Peyer's patch (tissue), 4 donors: ENCODE measurements at regions not wholly inside any gene's neighbourhood (a gene's known extent, or its start where the extent isn't known, plus 50 kb on each side); places are given as distances from the start of the nearest gene placed in this dataset.
A peak's percentile ranks its signal among the peaks of the same experiment; 100 is the strongest.

Experiments used
- DNase-seq, 3 donors: peaks; one replicate each; pipeline ENCODE4 v3.0.0-alpha.2; 2017 to 2019
- H3K27ac ChIP-seq, 4 donors: fragments of 200-600 bp; sonication (generic); one replicate each; pipeline ENCODE4 v1.5.1; 2016 to 2019
- H3K27me3 ChIP-seq, 2 donors: fragments of 200-600 bp; sonication (generic); one replicate each; pipeline ENCODE4 v1.5.1; 2019
- H3K36me3 ChIP-seq, 3 donors: fragments of 200-600 bp; sonication (generic); one replicate each; pipeline ENCODE4 v1.5.1; 2016 to 2019
- H3K4me1 ChIP-seq, 4 donors: fragments of 200-600 bp; sonication (generic); one replicate each; pipeline ENCODE4 v1.5.1; 2016 to 2019
- H3K4me3 ChIP-seq, 4 donors: fragments of 200-600 bp; sonication (generic); 1 replicate in 3 of 4; 2 replicates in 1 of 4; pipeline ENCODE4 v1.5.1; 2016 to 2019; ENCODE audit warnings: mild to moderate bottlenecking in 1 of 4
- H3K9me3 ChIP-seq, 4 donors: fragments of 200-600 bp; sonication (generic); one replicate each; pipeline ENCODE4 v1.5.1; 2016 to 2019; ENCODE audit warnings: mild to moderate bottlenecking in 1 of 4
- POLR2A ChIP-seq, 2 donors: fragments of 450-650 bp; IDR thresholded peaks; one replicate each; pipeline ENCODE4 v1.5.1; 2017; ENCODE audit warnings: antibody characterized with exemption in 2 of 2, mild to moderate bottlenecking in 2 of 2, moderate library complexity in 2 of 2
- TF ChIP-seq, protein P1 (sequence below), 6 experiments: fragments of 450-650 bp in 4 of 6; fragments of 200-600 bp in 2 of 6; sonication (generic) in 1 of 6; IDR thresholded peaks; one replicate each; pipeline ENCODE4 v1.5.1; 2017 to 2019; ENCODE audit warnings: antibody characterized with exemption in 6 of 6, mild to moderate bottlenecking in 3 of 6, moderate library complexity in 1 of 6

DNA sequence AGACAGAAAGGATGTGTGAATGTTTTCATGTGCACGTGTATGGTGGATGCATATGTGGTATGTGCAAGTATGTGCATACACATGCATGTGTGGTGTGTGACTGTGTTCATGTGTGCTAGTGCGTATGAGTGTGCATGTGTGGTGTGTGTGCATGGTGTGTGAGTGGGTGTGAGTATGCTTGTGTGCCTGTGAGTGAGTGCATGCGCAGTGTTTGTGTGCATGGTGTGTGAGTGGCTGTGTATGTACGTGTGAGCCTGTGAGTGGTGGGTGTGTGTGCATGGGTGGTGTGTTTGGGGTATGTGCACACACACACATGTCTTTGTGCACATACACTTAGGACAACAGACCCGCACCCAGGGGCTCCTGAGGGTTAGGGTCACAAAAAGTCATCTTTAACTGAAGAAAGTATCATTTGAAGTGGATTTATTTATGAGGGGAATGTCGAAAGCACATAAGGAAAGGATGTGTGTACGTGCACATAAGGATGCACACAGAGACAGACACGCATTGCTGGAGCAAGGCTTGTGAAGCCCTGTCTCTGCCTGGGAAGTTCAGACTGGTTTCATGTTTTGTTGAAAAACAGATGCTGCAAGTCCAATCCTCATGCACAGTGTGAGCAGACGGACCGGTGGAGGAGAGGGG, 237.0 kb downstream of the SYK start:
- Histone ChIP-seq H3K27me3 (no peaks in the 10 kb centered on the region), H3K36me3 (no peaks in the 10 kb centered on the region), H3K9me3 (no peaks in the 10 kb centered on the region), H3K27ac (peak overlapping the region in 3 of 4 donors; percentile 59 to 88 (median 87)), H3K4me3 (no peak overlapping the region), H3K4me1 (peaks cover 6 to 21% (median 11%) of the 10 kb centered on the region in 4 donors)
- DNase-seq, result peak in 2 of 3 donors; percentile 34 to 42
- TF ChIP-seq, protein P1, sequence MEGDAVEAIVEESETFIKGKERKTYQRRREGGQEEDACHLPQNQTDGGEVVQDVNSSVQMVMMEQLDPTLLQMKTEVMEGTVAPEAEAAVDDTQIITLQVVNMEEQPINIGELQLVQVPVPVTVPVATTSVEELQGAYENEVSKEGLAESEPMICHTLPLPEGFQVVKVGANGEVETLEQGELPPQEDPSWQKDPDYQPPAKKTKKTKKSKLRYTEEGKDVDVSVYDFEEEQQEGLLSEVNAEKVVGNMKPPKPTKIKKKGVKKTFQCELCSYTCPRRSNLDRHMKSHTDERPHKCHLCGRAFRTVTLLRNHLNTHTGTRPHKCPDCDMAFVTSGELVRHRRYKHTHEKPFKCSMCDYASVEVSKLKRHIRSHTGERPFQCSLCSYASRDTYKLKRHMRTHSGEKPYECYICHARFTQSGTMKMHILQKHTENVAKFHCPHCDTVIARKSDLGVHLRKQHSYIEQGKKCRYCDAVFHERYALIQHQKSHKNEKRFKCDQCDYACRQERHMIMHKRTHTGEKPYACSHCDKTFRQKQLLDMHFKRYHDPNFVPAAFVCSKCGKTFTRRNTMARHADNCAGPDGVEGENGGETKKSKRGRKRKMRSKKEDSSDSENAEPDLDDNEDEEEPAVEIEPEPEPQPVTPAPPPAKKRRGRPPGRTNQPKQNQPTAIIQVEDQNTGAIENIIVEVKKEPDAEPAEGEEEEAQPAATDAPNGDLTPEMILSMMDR (IDR thresholded peaks at IDR 0.05), result no peak
- TF ChIP-seq POLR2A (IDR thresholded peaks at IDR 0.05), result no peak

DNA sequence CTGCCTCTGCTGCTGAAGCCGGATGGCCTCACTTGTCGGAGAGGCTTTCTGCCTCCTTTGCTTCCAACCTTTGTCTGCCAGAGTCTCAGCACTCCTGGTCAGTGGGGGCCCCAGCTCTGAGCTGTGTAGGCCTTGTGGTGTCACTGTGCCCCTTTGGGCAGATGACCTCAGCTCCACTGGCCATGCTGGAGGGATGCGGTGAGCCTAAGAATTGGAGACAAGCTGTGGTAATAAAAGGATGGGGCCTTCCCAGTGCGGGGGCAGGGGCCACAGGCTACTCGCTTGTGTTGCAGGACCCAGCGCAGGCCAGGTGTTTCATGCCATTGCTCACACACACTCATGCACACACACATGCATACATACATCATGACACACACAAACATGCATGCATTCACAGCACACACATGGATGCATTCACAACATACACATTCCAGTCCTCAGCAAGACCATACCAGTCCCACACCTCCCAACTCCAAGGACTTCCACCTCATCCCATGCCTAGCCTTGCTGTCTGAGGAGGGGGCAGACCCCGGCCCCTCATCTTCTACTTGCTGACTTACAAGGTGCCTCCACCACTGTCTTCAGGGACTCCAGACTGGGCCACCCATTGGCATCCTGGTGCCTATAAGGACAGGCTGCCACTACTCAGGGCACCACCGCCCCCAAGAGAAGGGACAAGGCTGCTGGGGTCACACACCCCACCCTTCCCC, 237.7 kb downstream of the SYK start:
- H3K4me3 ChIP-seq, result no peak overlapping the region
- peak in 2 of 3 donors; percentile 41 to 42 for DNase-seq
- no peaks in the 10 kb centered on the region for H3K27me3 ChIP-seq
- peaks cover 6 to 21% (median 11%) of the 10 kb centered on the region in 4 donors for H3K4me1 ChIP-seq
- no peaks in the 10 kb centered on the region for H3K36me3 ChIP-seq
- TF ChIP-seq POLR2A (IDR thresholded peaks at IDR 0.05), result no peak
- TF ChIP-seq, protein P1 (IDR thresholded peaks at IDR 0.05), result no peak
- no peak overlapping the region for H3K27ac ChIP-seq
- H3K9me3 ChIP-seq, result no peaks in the 10 kb centered on the region

GRCh38 chr9:91039835-91040140, 238.2 kb downstream of the SYK start:
- no peaks in the 10 kb centered on the region for H3K9me3 ChIP-seq
- no peaks in the 10 kb centered on the region for H3K27me3 ChIP-seq
- H3K36me3 ChIP-seq, result no peaks in the 10 kb centered on the region
- DNase-seq, result peak in 1 of 3 donors; percentile 40
- H3K27ac ChIP-seq, result no peak overlapping the region
- H3K4me3 ChIP-seq, result no peak overlapping the region
- TF ChIP-seq POLR2A (IDR thresholded peaks at IDR 0.05), result no peak
- TF ChIP-seq, protein P1 (IDR thresholded peaks at IDR 0.05), result no peak
- peaks cover 6 to 21% (median 11%) of the 10 kb centered on the region in 4 donors for H3K4me1 ChIP-seq

GRCh38 chr9:91040371-91041215, 239.0 kb downstream of the SYK start:
- TF ChIP-seq, protein P1 (IDR thresholded peaks at IDR 0.05), result no peak
- no peak for TF ChIP-seq POLR2A (IDR thresholded peaks at IDR 0.05)
- DNase-seq, result peak in 1 of 3 donors; percentile 42
- no peaks in the 10 kb centered on the region for H3K9me3 ChIP-seq
- H3K4me3 ChIP-seq, result no peak overlapping the region
- H3K4me1 ChIP-seq, result peaks cover 6 to 21% (median 11%) of the 10 kb centered on the region in 4 donors
- H3K27ac ChIP-seq, result no peak overlapping the region
- H3K27me3 ChIP-seq, result no peaks in the 10 kb centered on the region
- H3K36me3 ChIP-seq, result no peaks in the 10 kb centered on the region

- no peak overlapping the region for H3K27ac ChIP-seq
- H3K4me3 ChIP-seq, result no peak overlapping the region
- H3K9me3 ChIP-seq, result no peaks in the 10 kb centered on the region
- no peak for TF ChIP-seq POLR2A (IDR thresholded peaks at IDR 0.05)
- TF ChIP-seq, protein P1 (IDR thresholded peaks at IDR 0.05), result no peak
- DNase-seq, result no peak
- no peaks in the 10 kb centered on the region for H3K27me3 ChIP-seq
- no peaks in the 10 kb centered on the region for H3K36me3 ChIP-seq
- H3K4me1 ChIP-seq, result peaks cover 6 to 16% (median 8%) of the 10 kb centered on the region in 4 donors
These were observed 240.4 kb downstream of the SYK start for GRCh38 chr9:91042024-91042423.
